Stimulated activated naive CD8-positive, alpha-beta T cell treated with anti-CD3 and anti-CD28 coated beads, Interleukin-15, amount 100 ng/mL, for 72 hours (primary cell): ENCODE measurements at regions not wholly inside any gene's neighbourhood (a gene's known extent, or its start where the extent isn't known, plus 50 kb on each side); places are given as distances from the start of the nearest gene placed in this dataset.

Experiments used
- ATAC-seq: fragments of 150-1000 bp; cut with Tn5 transposase; 2 replicates; pipeline ENCODE4 v1.10.0; 2021; ENCODE audit warnings: mild to moderate bottlenecking, moderate library complexity
- DNase-seq, 2 donors: peaks; one replicate each; pipeline ENCODE4 v3.0.0; 2021 to 2022
- H3K27ac Mint-ChIP-seq, 2 donors: one replicate each; pipeline ENCODE4 v1.8.0; 2022; ENCODE audit warnings: mild to moderate bottlenecking in 2 of 2, mixed read lengths in 2 of 2, moderate library complexity in 2 of 2
- H3K27me3 Mint-ChIP-seq: one replicate; pipeline ENCODE4 v1.8.0; 2022; ENCODE audit warnings: mixed read lengths
- H3K4me1 Mint-ChIP-seq: one replicate; pipeline ENCODE4 v1.8.0; 2022; ENCODE audit warnings: mild to moderate bottlenecking, mixed read lengths
- H3K4me3 Mint-ChIP-seq, 2 donors: one replicate each; pipeline ENCODE4 v1.8.0; 2022; ENCODE audit warnings: mild to moderate bottlenecking in 2 of 2, mixed read lengths in 2 of 2, moderate library complexity in 1 of 2
- H3K9me3 Mint-ChIP-seq, 2 donors: one replicate each; pipeline ENCODE4 v1.8.0; 2022; ENCODE audit warnings: mixed read lengths in 2 of 2

GRCh38 chr9:17987189-17987588 lies 408.3 kb downstream of the SH3GL2 start:
- DNase-seq (no peak), ATAC-seq (no peak)
- Mint-ChIP-seq H3K4me1 (no peaks in the 10 kb centered on the region), H3K9me3 (peaks cover under 1 to 1% of the 10 kb centered on the region in 2 donors), H3K27ac (no peak overlapping the region), H3K4me3 (no peak overlapping the region), H3K27me3 (no peaks in the 10 kb centered on the region)

DNA sequence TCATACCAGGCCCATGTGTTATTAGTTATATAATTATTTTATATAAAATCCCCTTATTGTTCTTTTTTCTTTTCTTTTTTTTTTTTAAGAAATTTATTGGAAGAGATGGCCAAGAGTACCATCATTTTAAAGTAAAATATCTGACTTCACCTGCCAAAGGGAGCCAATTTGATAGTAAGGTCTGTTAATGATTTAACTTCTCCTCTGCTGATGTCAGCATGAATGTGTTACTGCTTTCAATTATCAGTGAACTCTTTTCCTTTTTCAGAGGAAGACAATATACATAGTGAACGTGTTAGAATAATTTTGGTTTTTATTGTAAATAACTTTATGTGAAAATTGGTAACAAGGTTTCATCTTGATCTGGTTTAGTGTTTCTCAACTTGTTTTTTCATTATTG lies 409.6 kb downstream of the SH3GL2 start:
- Mint-ChIP-seq H3K27me3 (no peaks in the 10 kb centered on the region), H3K4me1 (no peaks in the 10 kb centered on the region), H3K27ac (no peak overlapping the region), H3K4me3 (no peak overlapping the region), H3K9me3 (no peaks in the 10 kb centered on the region)
- DNase-seq, result no peak
- ATAC-seq, result no peak

- ATAC-seq, result no peak
- no peak for DNase-seq
- H3K27ac Mint-ChIP-seq, result no peak overlapping the region
- H3K4me1 Mint-ChIP-seq, result no peaks in the 10 kb centered on the region
- H3K9me3 Mint-ChIP-seq, result no peaks in the 10 kb centered on the region
- no peaks in the 10 kb centered on the region for H3K27me3 Mint-ChIP-seq
- H3K4me3 Mint-ChIP-seq, result no peak overlapping the region
Observed at GRCh38 chr9:17990602-17991001, 411.7 kb downstream of the SH3GL2 start.

- no peak for ATAC-seq
- no peak overlapping the region for H3K27ac Mint-ChIP-seq
- no peaks in the 10 kb centered on the region for H3K27me3 Mint-ChIP-seq
- H3K4me1 Mint-ChIP-seq, result no peaks in the 10 kb centered on the region
- no peak for DNase-seq
- H3K9me3 Mint-ChIP-seq, result peaks cover 0 to 3% of the 10 kb centered on the region in 2 donors
- H3K4me3 Mint-ChIP-seq, result no peak overlapping the region
Observed at GRCh38 chr9:17993024-17993423, 414.2 kb downstream of the SH3GL2 start.

GRCh38 chr9:17994695-17995425 lies 416.0 kb downstream of the SH3GL2 start:
- DNase-seq (no peak), ATAC-seq (no peak)
- peaks cover 0 to 8% of the 10 kb centered on the region in 2 donors for H3K9me3 Mint-ChIP-seq
- H3K27me3 Mint-ChIP-seq, result no peaks in the 10 kb centered on the region
- no peak overlapping the region for H3K4me3 Mint-ChIP-seq
- no peaks in the 10 kb centered on the region for H3K4me1 Mint-ChIP-seq
- no peak overlapping the region for H3K27ac Mint-ChIP-seq

DNA sequence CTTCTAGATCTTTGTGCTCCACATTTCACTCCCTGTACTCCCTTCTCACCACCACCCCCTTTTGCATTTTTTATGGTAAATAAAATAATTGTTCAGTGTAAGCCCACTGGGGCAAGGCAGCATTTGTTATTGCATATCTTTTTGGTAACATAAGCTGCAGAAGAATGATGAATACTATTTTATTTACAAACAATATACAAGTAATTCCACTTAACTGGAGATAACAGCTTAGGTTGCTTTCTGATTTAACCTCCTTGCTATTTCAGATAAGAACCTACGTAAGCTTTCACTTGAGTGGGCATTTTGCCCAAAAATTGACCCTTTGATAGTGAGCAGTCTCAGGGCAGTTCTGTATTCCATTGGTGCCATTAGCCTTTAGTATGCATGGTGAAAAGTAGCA lies 417.9 kb downstream of the SH3GL2 start:
- ATAC-seq (no peak), DNase-seq (no peak)
- Mint-ChIP-seq H3K4me3 (no peak overlapping the region), H3K9me3 (peaks cover 0 to 8% of the 10 kb centered on the region in 2 donors), H3K27me3 (no peaks in the 10 kb centered on the region), H3K27ac (no peak overlapping the region), H3K4me1 (no peaks in the 10 kb centered on the region)

DNA sequence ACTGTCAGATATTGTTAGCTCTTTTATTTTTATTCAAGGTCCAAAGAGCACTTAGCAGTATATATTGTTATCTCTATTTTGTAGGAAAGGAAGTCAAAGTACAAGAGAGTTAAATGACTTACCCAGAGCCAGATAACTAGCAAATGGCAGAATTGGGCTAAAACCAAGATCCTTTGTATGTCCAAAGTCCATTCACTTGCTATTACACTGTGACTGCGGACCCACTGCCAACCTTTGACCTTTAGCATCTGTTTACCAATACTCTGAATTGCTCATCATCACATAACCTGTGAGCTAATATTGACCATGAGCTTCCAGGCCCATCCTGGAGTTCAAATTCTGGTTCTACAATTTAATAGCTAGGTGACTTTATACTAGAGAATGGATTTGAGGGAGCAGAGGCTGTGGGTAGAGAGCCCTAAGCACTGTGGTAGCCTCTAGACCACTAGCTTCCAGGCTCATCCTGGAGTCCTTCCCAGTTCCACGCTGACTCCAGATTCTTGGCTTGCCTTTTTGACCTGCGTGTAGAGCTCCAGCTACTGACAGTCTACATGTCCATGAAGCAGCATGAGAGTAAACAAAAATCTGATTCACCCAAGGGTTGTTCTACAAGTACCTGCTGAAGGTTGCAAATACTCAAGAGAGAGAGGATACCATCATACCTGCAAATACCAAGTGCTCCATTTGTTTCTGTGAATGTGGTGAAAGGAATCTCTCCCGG lies 424.0 kb downstream of the SH3GL2 start:
- H3K27ac Mint-ChIP-seq, result no peak overlapping the region
- H3K4me3 Mint-ChIP-seq, result no peak overlapping the region
- H3K4me1 Mint-ChIP-seq, result no peaks in the 10 kb centered on the region
- DNase-seq (no peak), ATAC-seq (no peak)
- peaks cover 4 to 12% of the 10 kb centered on the region in 2 donors for H3K9me3 Mint-ChIP-seq
- H3K27me3 Mint-ChIP-seq, result no peaks in the 10 kb centered on the region

DNA sequence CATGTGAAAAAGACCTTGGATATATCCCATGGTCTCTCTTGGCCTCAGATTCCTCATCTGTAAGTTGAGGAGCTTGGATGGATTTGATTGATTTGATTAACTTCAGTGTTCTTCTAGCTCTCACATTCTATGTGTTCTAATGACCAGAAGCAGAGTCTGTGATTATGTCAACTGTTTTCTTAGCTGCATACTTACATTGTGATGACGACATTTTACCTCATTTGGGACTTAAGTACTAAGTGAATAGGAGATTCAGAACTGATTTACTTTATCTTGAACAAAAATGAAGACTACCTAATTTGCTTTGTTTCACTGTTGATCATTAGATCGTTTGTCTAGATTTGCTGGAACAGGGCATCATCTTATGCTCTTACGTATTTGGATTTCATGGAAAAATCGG lies 427.7 kb downstream of the SH3GL2 start:
- no peak for DNase-seq
- no peaks in the 10 kb centered on the region for H3K27me3 Mint-ChIP-seq
- no peak for ATAC-seq
- H3K27ac Mint-ChIP-seq, result no peak overlapping the region
- H3K4me3 Mint-ChIP-seq, result no peak overlapping the region
- no peaks in the 10 kb centered on the region for H3K4me1 Mint-ChIP-seq
- peaks cover 6 to 10% of the 10 kb centered on the region in 2 donors for H3K9me3 Mint-ChIP-seq

DNA sequence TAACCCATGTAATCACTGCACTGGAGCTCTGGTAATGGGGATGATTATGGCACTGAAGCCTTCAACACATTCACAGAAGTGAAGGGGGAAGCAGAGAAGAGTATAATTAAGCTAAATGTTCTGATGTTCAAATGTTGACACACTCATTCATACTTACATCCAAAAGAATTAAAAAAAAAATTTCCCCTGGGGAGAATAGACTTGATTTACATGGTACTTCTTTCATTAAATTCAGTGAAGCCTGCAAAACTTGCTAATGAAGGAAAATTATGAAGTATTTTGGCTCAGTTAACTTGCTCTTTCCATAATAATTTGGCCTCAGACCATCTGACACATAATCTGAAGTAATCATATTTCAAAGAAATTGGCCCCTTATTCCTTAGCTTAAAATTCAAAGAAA lies 428.8 kb downstream of the SH3GL2 start:
- no peak for DNase-seq
- H3K4me3 Mint-ChIP-seq, result no peak overlapping the region
- no peaks in the 10 kb centered on the region for H3K4me1 Mint-ChIP-seq

DNA sequence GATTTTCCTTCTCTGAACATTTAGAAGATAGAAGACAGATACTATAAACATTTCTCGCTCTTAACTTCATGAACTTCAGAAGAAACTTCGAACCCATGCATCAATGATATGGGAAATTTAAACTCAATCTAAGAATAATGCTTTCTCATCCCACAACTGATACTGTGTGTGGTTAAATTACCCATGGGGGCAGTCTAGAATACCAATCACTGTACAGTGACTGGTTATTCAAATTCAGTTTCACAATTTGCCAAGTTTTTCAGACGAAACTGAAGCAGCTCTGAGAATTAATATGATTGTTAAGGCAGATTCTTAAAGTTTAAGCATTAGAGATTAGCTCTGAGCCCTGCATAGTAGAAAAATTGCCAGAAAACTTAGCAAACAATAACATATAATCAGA lies 431.0 kb downstream of the SH3GL2 start:
- Mint-ChIP-seq H3K27ac (no peak overlapping the region), H3K4me3 (no peak overlapping the region), H3K27me3 (no peaks in the 10 kb centered on the region), H3K4me1 (no peaks in the 10 kb centered on the region), H3K9me3 (peaks cover 0 to 8% of the 10 kb centered on the region in 2 donors)
- no peak for DNase-seq
- no peak for ATAC-seq

More for the DNA sequence above, 428.8 kb downstream of the SH3GL2 start:
- Mint-ChIP-seq H3K27me3 (no peaks in the 10 kb centered on the region), H3K9me3 (peaks cover 6 to 10% of the 10 kb centered on the region in 2 donors), H3K27ac (no peak overlapping the region)
- ATAC-seq, result no peak

DNA sequence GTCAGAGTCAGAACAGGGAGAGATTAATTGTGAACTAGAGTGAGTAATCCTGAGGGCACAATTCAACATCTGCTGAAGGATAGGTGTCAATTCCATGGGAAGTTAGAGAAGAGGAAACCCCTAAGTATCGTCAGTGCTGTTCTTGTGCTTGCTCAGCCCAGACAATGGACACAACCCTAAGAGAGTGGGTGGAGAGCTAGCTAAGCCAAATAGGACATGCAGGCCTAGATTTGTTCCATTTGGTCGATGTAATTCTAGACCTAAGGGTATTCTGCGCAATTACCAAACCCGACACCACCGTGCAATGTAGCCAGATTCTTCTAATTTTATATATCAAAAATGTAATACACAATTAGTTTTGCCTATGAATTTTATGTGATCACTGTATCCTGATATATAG lies 431.6 kb downstream of the SH3GL2 start:
- Mint-ChIP-seq H3K27me3 (no peaks in the 10 kb centered on the region), H3K9me3 (peaks cover 0 to 6% of the 10 kb centered on the region in 2 donors), H3K27ac (no peak overlapping the region), H3K4me1 (no peaks in the 10 kb centered on the region), H3K4me3 (no peak overlapping the region)
- DNase-seq (no peak), ATAC-seq (no peak)

GRCh38 chr9:18012170-18012569 lies 433.3 kb downstream of the SH3GL2 start:
- Mint-ChIP-seq H3K27ac (no peak overlapping the region), H3K27me3 (no peaks in the 10 kb centered on the region), H3K4me3 (no peak overlapping the region), H3K4me1 (no peaks in the 10 kb centered on the region), H3K9me3 (peaks cover 0 to 6% of the 10 kb centered on the region in 2 donors)
- DNase-seq (no peak), ATAC-seq (no peak)

DNA sequence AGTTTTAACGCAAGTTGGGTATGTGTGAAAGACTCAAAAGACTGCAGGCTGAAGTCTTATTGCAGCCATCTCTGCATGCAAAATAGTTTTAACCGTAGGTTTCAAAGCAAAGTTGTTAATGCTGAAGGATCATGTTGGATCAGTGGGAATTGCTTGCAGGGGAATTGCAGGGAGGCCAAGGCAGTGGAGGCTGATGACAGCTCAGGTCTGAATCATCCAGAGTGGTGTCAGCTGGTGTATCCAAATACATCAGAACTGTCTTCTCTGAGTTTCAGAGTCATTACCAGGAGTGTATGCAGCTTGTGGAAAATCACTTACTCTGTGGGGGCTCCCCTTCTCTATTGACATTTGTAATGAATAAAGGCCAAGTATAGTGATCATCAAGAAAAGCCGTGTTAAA lies 435.7 kb downstream of the SH3GL2 start:
- ATAC-seq, result no peak
- no peaks in the 10 kb centered on the region for H3K4me1 Mint-ChIP-seq
- peaks cover 14 to 15% of the 10 kb centered on the region in 2 donors for H3K9me3 Mint-ChIP-seq
- H3K4me3 Mint-ChIP-seq, result no peak overlapping the region
- H3K27me3 Mint-ChIP-seq, result no peaks in the 10 kb centered on the region
- H3K27ac Mint-ChIP-seq, result no peak overlapping the region
- no peak for DNase-seq

GRCh38 chr9:18015116-18015515 lies 436.2 kb downstream of the SH3GL2 start:
- Mint-ChIP-seq H3K4me1 (no peaks in the 10 kb centered on the region), H3K27me3 (no peaks in the 10 kb centered on the region), H3K4me3 (no peak overlapping the region), H3K9me3 (peaks cover 14 to 15% of the 10 kb centered on the region in 2 donors), H3K27ac (no peak overlapping the region)
- DNase-seq (no peak), ATAC-seq (no peak)

GRCh38 chr9:18017136-18017535 lies 438.3 kb downstream of the SH3GL2 start:
- DNase-seq (no peak), ATAC-seq (no peak)
- Mint-ChIP-seq H3K9me3 (peaks cover 14 to 15% of the 10 kb centered on the region in 2 donors), H3K4me3 (no peak overlapping the region), H3K27ac (no peak overlapping the region), H3K4me1 (no peaks in the 10 kb centered on the region), H3K27me3 (no peaks in the 10 kb centered on the region)

- Mint-ChIP-seq H3K9me3 (peaks cover 14 to 15% of the 10 kb centered on the region in 2 donors), H3K27ac (no peak overlapping the region), H3K4me3 (no peak overlapping the region), H3K4me1 (no peaks in the 10 kb centered on the region), H3K27me3 (no peaks in the 10 kb centered on the region)
- ATAC-seq (no peak), DNase-seq (no peak)
Observed at GRCh38 chr9:18018221-18018620, 439.4 kb downstream of the SH3GL2 start.
